SIG-M5 treated with dmso at 0.1 percent for 504 hours (cell line): ENCODE measurements at regions not wholly inside any gene's neighbourhood (a gene's known extent, or its start where the extent isn't known, plus 50 kb on each side); places are given as distances from the start of the nearest gene placed in this dataset.
A peak's percentile ranks its signal among the peaks of the same experiment; 100 is the strongest.
"Not testable (repeated sequence)": the region's sequence is repeated elsewhere in the genome, so short reads cannot be mapped to it uniquely, and the experiment has no call there.

ENCODE experiments used
- DNase-seq: peaks from one replicate; lab custom pipeline; 2025; ENCODE audit not compliant: unreplicated experiment; lab: John Stamatoyannopoulos, UW

- peak; percentile 35 for DNase-seq
Measured at GRCh38 chr4:138522366-138522765, 280.2 kb upstream of the SLC7A11 start.

DNA sequence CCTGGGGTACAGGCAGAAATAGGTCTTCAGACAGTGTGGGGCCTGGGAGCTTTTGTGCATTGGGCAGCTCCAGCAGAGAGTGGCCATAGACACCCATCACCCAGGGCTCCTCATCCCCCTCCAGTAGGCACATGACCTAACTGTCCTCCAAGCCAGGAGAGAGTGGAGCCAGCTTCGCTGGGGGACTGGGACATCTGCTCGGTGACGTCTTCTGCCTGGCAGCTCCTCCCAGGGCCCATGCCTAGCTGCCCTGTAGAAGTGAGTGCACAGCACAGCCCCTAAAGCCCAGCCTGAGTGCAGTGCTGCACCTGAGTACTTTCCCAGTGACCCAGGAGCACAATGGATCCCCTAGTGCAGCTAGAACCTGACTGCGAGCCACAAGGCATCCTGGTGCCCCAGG lies 279.7 kb upstream of the SLC7A11 start:
- no peak for DNase-seq

- DNase-seq = no peak
Measured at GRCh38 chr4:138519436-138519835, 277.3 kb upstream of the SLC7A11 start.

DNA sequence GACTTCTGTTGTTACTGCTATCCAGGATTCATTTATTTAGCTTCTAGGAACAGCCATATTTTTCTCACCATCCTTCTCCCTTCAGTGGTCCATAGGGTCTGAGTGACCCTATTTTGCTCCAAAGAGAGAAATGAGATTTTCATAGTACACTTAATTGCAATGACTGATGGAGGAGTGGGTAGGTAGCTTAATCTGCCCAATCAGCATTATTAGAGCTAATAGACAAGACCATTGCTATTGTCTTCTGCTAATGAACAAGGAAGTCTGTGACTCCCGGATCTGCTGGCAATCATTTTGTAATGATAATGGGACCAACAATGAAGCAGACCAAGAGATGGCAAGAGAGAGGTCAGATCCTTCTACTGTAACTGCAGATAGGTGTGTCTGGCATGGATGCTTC lies 271.4 kb upstream of the SLC7A11 start:
- DNase-seq = no peak

GRCh38 chr4:138512756-138513155 lies 270.6 kb upstream of the SLC7A11 start:
- DNase-seq = no peak

GRCh38 chr4:138510053-138510452 lies 267.9 kb upstream of the SLC7A11 start:
- DNase-seq = no peak

- DNase-seq = no peak
Measured at GRCh38 chr4:138509346-138509745, 267.2 kb upstream of the SLC7A11 start.

GRCh38 chr4:138507522-138507921 lies 265.4 kb upstream of the SLC7A11 start:
- no peak for DNase-seq

- no peak for DNase-seq
Measured at GRCh38 chr4:138501614-138502013, 259.5 kb upstream of the SLC7A11 start.

DNA sequence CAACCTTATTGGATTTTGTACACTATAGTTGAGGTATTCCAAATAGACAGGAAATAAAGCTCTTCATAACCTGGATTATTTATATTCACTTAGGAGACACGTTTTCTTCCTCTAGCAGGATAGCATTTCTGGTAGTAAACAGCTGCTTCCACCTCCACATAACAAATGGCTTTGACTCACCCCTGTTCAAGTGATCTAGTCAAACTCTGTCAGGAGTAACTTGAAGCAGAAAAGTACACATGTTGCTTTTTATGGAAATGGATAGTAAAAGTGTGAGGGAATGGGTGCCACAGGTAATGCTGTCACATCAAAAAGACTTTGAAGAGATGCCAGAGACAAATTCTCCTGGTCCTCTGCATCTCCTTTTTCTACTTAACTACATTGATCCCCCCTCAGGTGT lies 258.7 kb upstream of the SLC7A11 start:
- no peak for DNase-seq

GRCh38 chr4:138499627-138500026 lies 257.5 kb upstream of the SLC7A11 start:
- DNase-seq = no peak

GRCh38 chr4:138494931-138495330 lies 252.8 kb upstream of the SLC7A11 start:
- peak; percentile 61 for DNase-seq

GRCh38 chr4:138494116-138494515 lies 252.0 kb upstream of the SLC7A11 start:
- DNase-seq = no peak

- peak; percentile 3 for DNase-seq
Measured at GRCh38 chr4:138492176-138492575, 250.0 kb upstream of the SLC7A11 start.

DNA sequence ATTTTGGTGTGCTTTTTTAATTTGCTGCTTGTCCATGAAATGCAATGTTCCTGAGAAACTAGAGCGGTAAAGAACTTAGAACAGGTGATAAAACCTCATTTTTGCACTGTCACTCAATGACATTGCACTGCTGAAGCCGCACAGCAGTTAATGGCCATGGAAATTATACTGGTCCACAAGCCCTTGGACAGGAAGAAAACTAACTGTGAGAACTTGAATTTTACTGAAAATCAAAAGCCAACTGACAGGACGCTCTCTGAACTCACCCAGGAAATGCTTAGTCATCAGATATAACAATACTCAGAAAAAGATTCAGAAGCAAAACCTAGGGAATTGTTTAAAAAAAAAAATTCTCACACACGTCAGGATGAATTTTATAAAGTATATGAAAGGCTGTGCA lies 246.4 kb upstream of the SLC7A11 start:
- no peak for DNase-seq

DNA sequence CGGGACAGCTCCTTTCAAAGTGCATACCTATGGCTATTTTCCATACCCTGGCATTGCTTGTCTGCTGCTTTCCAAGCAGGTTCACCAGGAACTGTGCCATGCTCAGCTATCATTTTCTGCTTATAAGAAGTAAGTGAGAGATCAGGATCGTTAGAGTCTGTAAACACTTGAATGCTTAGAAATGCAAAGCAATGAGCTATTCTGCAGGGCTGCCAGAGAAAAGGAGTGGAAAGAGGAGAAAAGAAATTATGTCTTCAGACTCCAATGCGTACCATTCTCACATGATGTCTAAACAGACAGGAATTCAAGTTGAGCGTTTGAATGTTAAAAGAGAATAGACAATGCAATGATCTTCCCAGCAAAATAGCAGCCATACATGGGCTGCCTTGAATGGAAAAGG lies 245.5 kb upstream of the SLC7A11 start:
- DNase-seq = no peak

DNA sequence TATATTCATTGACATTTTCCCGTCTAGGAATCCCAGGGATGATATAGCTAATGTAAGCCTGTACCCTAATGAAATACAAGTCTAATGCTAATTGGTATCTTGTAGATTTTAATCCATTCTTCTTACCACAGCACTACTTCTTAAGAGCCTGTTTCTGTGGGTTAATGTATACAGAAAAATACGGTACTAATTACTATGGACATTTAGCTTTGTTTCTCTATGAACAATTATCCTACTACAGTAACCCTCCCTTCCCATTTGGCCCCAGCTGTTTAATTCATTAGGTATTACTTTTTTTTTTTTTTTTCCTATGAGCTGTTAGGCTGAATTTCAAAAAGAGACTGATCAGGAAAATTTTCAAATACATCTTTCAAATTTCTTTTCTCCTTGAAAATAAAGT lies 245.1 kb upstream of the SLC7A11 start:
- no peak for DNase-seq

DNA sequence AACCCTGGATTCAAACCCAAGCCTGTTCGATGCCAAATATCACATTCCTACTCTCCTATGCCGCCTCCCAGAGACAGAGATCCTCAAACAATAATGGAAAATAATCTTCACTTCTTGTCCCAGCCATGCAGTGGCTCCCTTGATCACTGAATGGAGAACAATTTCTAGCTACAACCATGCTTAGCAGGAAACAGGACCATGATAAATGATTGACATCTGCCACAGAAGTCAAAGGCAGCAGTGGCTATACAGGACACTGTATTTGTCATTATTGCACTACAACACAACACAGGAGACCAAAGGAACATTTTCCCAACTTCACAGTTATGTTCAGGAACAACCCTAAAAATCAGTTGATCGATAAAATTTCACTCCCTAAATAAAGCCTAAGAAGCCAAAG lies 243.3 kb upstream of the SLC7A11 start:
- no peak for DNase-seq

DNA sequence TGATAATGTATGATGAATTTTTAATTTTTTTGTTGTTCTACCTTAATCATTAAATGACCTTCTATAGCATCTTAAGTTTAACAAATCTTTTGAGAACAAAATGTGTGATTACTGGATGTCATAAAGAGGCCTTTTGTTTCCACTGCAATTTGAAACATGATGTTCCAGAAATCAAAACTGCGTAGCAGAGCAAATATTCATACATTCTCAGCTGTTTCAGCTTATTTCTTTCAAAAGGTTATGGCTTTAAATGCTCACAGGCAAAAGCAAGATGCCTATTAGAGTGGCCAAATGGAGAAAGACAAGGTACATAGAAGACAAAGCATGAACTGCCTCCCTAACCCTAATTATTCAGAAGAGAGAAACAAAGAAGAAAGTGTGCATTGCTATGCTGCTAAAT lies 233.0 kb upstream of the SLC7A11 start:
- DNase-seq = no peak

DNA sequence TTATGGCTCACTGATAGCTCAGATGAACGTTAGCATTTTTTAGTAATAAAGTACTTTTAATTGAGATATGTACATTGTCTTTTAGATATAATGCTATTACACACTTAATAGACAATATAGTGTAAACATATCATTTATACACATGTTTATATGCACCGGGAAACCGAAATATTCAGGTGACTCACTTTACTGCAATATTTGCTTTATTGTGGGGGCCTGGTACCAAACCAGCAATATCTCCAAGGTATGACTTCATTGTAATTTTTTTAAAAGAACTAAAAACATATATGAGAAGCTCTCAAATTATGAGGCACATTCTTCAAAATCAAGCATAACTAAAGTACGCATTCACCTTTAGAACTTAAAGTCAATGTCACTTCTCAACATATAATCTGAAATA lies 231.2 kb upstream of the SLC7A11 start:
- no peak for DNase-seq

DNA sequence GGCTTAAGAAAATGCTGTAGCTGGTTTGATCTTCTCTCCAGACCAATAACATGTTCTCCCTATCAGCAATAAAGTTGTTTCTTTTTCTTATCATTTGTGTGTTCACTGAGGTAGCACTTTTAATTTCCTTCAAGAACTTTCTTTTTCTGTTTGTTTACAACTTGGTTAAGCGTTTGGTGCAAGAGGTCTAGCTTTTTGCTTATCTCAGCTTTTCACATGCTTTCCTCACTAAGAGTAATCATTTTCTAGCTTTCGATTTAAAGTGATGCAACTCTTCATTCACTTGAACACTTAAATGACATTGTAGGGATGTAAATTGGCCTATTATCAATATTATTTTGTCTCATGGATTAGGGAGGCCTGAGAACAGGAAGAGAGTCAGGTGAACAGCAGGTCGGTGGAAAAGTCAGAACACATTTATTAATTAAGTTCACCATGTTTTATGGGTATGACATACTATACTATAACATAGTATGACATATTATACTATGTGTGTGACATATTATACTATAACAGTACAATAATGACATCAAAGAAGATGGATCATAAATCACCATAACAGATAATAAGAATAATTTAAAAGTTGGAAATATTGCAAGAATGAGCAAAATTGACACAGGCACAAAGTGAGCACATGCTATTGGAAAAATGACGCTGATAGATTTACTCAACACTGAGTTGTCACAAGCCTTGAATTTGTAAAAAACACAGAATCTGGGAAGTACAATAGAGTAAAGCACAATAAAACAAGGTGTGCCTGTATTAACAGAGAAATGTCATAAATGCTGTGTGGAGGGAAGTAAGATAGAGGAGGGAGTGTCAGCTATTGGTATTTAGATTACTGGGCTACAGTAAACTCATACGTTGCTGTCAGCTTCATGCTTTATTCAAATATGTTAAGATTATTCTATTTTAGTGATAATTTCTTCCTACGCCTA lies 218.6 kb upstream of the SLC7A11 start:
- no peak for DNase-seq

DNA sequence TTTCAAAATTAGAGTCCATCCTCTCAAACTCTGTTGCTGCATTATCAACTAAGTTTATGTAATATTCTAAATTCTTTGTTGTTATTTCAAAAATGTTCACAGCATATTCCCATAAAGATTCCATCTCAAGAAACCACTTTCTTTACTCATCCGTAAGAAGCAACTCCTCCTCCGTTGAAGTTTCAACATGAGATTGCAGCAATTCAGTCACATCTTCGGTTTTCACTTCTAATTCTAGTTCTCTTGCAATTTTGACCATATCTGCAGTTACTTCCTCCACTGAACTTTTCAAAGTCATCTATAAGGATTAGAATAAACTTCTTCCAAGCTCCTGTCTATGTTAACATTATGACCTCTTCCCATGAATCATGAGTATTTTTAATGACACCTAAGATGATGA lies 216.6 kb upstream of the SLC7A11 start:
- peak; percentile 90 for DNase-seq

GRCh38 chr4:138456349-138456748 lies 214.2 kb upstream of the SLC7A11 start:
- DNase-seq = not testable (repeated sequence)
